Retina (tissue), 1 donor: ENCODE measurements at regions not wholly inside any gene's neighbourhood (a gene's known extent, or its start where the extent isn't known, plus 50 kb on each side); places are given as distances from the start of the nearest gene placed in this dataset.
"Not testable (repeated sequence)": the region's sequence is repeated elsewhere in the genome, so short reads cannot be mapped to it uniquely, and the experiment has no call there.

Experiments used
- DNase-seq: peaks from one replicate; pipeline ENCODE4 v3.0.0-alpha.2; 2016

GRCh38 chr13:42400188-42400833, 128.4 kb downstream of the AKAP11 start:
- DNase-seq, result no peak

- DNase-seq, result no peak
Observed at GRCh38 chr13:42401376-42401775, 129.4 kb downstream of the AKAP11 start.

- DNase-seq, result peak; percentile 7
Observed at GRCh38 chr13:42405665-42406390, 133.9 kb downstream of the AKAP11 start.

- no peak for DNase-seq
Observed at GRCh38 chr13:42409075-42409474, 137.1 kb downstream of the AKAP11 start.

GRCh38 chr13:42409551-42409950, 137.6 kb downstream of the AKAP11 start:
- DNase-seq, result no peak

GRCh38 chr13:42412812-42413483, 141.0 kb downstream of the AKAP11 start:
- DNase-seq, result no peak

GRCh38 chr13:42413484-42413815, 141.5 kb downstream of the AKAP11 start:
- DNase-seq, result no peak

GRCh38 chr13:42417626-42418025, 145.7 kb downstream of the AKAP11 start:
- DNase-seq, result no peak

GRCh38 chr13:42418184-42418583, 146.2 kb downstream of the AKAP11 start:
- DNase-seq, result no peak

- no peak for DNase-seq
Observed at GRCh38 chr13:42420304-42420703, 148.4 kb downstream of the AKAP11 start.

GRCh38 chr13:42422681-42423080, 150.7 kb downstream of the AKAP11 start:
- DNase-seq, result no peak

- no peak for DNase-seq
Observed at GRCh38 chr13:42424182-42424581, 149.8 kb upstream of the TNFSF11 start.

- no peak for DNase-seq
Observed at GRCh38 chr13:42445354-42445753, 128.6 kb upstream of the TNFSF11 start.

- not testable (repeated sequence) for DNase-seq
Observed at GRCh38 chr13:42446597-42446996, 127.4 kb upstream of the TNFSF11 start.

- DNase-seq, result no peak
Observed at GRCh38 chr13:42453091-42453645, 120.8 kb upstream of the TNFSF11 start.

- DNase-seq, result no peak
Observed at GRCh38 chr13:42454749-42455148, 119.2 kb upstream of the TNFSF11 start.

GRCh38 chr13:42458193-42458592, 115.8 kb upstream of the TNFSF11 start:
- DNase-seq, result no peak

- DNase-seq, result no peak
Observed at GRCh38 chr13:42466123-42466522, 107.8 kb upstream of the TNFSF11 start.

- DNase-seq, result no peak
Observed at GRCh38 chr13:42466609-42467008, 107.3 kb upstream of the TNFSF11 start.

- no peak for DNase-seq
Observed at GRCh38 chr13:42474954-42475353, 99.0 kb upstream of the TNFSF11 start.

- no peak for DNase-seq
Observed at GRCh38 chr13:42477596-42478190, 96.3 kb upstream of the TNFSF11 start.

GRCh38 chr13:42478531-42479156, 95.3 kb upstream of the TNFSF11 start:
- DNase-seq, result peak; percentile 6

GRCh38 chr13:42484386-42484785, 89.6 kb upstream of the TNFSF11 start:
- DNase-seq, result no peak
